GM12891 (cell line): ENCODE measurements at regions not wholly inside any gene's neighbourhood (a gene's known extent, or its start where the extent isn't known, plus 50 kb on each side); places are given as distances from the start of the nearest gene placed in this dataset.

Source experiments
- POLR2A ChIP-seq: IDR thresholded peaks from 2 replicates; pipeline ENCODE4 v1.6.1; 2011; ENCODE audit warnings: low read depth, low read length, control low read depth
- POLR2AphosphoS5 ChIP-seq: IDR thresholded peaks from 2 replicates; pipeline ENCODE4 v1.6.1; 2011; ENCODE audit warnings: low read depth, low read length, control low read depth

GRCh38 chr3:124275412-124275811, 283.5 kb upstream of the ROPN1 start:
- TF ChIP-seq POLR2AphosphoS5 (no peak), POLR2A (no peak)
